ENCODE measurements at regions not wholly inside any gene's neighbourhood (a gene's known extent, or its start where the extent isn't known, plus 50 kb on each side); places are given as distances from the start of the nearest gene placed in this dataset.

GRCh38 chr2:103363639-103364038 lies 601.8 kb downstream of the TMEM182 start:
- Mint-ChIP-seq H3K4me3 (ENCODE audit: unreplicated experiment) (no peak overlapping the region), H3K4me1 (ENCODE audit: unreplicated experiment) (peaks cover 6% of the 10 kb centered on the region), H3K36me3 (ENCODE audit: low read depth, unreplicated experiment) (no peaks in the 10 kb centered on the region), H3K27me3 (ENCODE audit: unreplicated experiment) (no peaks in the 10 kb centered on the region), H3K27ac (ENCODE audit: unreplicated experiment) (no peak overlapping the region), H3K9me3 (ENCODE audit: unreplicated experiment) (no peaks in the 10 kb centered on the region)
- TF ChIP-seq CTCF (IDR thresholded peaks at IDR 0.05; ENCODE audit: unreplicated experiment): no peak
- DNase-seq (ENCODE audit: low spot score): no peak

- no peaks in the 10 kb centered on the region for H3K9me3 Mint-ChIP-seq (ENCODE audit: unreplicated experiment)
- H3K27ac Mint-ChIP-seq (ENCODE audit: unreplicated experiment): no peak overlapping the region
- peaks cover 8% of the 10 kb centered on the region for H3K4me1 Mint-ChIP-seq (ENCODE audit: unreplicated experiment)
- no peaks in the 10 kb centered on the region for H3K36me3 Mint-ChIP-seq (ENCODE audit: low read depth, unreplicated experiment)
- H3K4me3 Mint-ChIP-seq (ENCODE audit: unreplicated experiment): no peak overlapping the region
- TF ChIP-seq CTCF (IDR thresholded peaks at IDR 0.05; ENCODE audit: unreplicated experiment): no peak
- H3K27me3 Mint-ChIP-seq (ENCODE audit: unreplicated experiment): no peaks in the 10 kb centered on the region
- DNase-seq (ENCODE audit: low spot score): no peak
Observed at GRCh38 chr2:103364177-103364576, 602.3 kb downstream of the TMEM182 start.

GRCh38 chr2:103365071-103365470 lies 603.2 kb downstream of the TMEM182 start:
- DNase-seq (ENCODE audit: low spot score): no peak
- no peaks in the 10 kb centered on the region for H3K27me3 Mint-ChIP-seq (ENCODE audit: unreplicated experiment)

GRCh38 chr2:103367877-103368276 lies 606.0 kb downstream of the TMEM182 start:
- H3K27me3 Mint-ChIP-seq (ENCODE audit: unreplicated experiment): no peaks in the 10 kb centered on the region
- H3K27ac Mint-ChIP-seq (ENCODE audit: unreplicated experiment): no peak overlapping the region
- TF ChIP-seq CTCF (IDR thresholded peaks at IDR 0.05; ENCODE audit: unreplicated experiment): no peak
- no peak for DNase-seq (ENCODE audit: low spot score)
- no peaks in the 10 kb centered on the region for H3K9me3 Mint-ChIP-seq (ENCODE audit: unreplicated experiment)
- H3K4me1 Mint-ChIP-seq (ENCODE audit: unreplicated experiment): peaks cover 8% of the 10 kb centered on the region
- no peaks in the 10 kb centered on the region for H3K36me3 Mint-ChIP-seq (ENCODE audit: low read depth, unreplicated experiment)
- H3K4me3 Mint-ChIP-seq (ENCODE audit: unreplicated experiment): no peak overlapping the region

More at GRCh38 chr2:103365071-103365470, 603.2 kb downstream of the TMEM182 start:
- no peaks in the 10 kb centered on the region for H3K9me3 Mint-ChIP-seq (ENCODE audit: unreplicated experiment)
- peaks cover 8% of the 10 kb centered on the region for H3K4me1 Mint-ChIP-seq (ENCODE audit: unreplicated experiment)
- no peak for TF ChIP-seq CTCF (IDR thresholded peaks at IDR 0.05; ENCODE audit: unreplicated experiment)
- no peak overlapping the region for H3K27ac Mint-ChIP-seq (ENCODE audit: unreplicated experiment)
- no peaks in the 10 kb centered on the region for H3K36me3 Mint-ChIP-seq (ENCODE audit: low read depth, unreplicated experiment)
- H3K4me3 Mint-ChIP-seq (ENCODE audit: unreplicated experiment): no peak overlapping the region

- DNase-seq (ENCODE audit: low spot score): no peak
- Mint-ChIP-seq H3K27ac (ENCODE audit: unreplicated experiment) (no peak overlapping the region), H3K27me3 (ENCODE audit: unreplicated experiment) (no peaks in the 10 kb centered on the region), H3K4me1 (ENCODE audit: unreplicated experiment) (no peaks in the 10 kb centered on the region), H3K36me3 (ENCODE audit: low read depth, unreplicated experiment) (no peaks in the 10 kb centered on the region), H3K4me3 (ENCODE audit: unreplicated experiment) (no peak overlapping the region), H3K9me3 (ENCODE audit: unreplicated experiment) (no peaks in the 10 kb centered on the region)
- TF ChIP-seq CTCF (IDR thresholded peaks at IDR 0.05; ENCODE audit: unreplicated experiment): no peak
Observed at GRCh38 chr2:103383541-103383940, 621.7 kb downstream of the TMEM182 start.
